HUES48 (cell line): ENCODE measurements at regions not wholly inside any gene's neighbourhood (a gene's known extent, or its start where the extent isn't known, plus 50 kb on each side); places are given as distances from the start of the nearest gene placed in this dataset.
"Not testable (repeated sequence)": the region's sequence is repeated elsewhere in the genome, so short reads cannot be mapped to it uniquely, and the experiment has no call there.

Source experiments
- H3K27ac ChIP-seq: one replicate; pipeline ENCODE4 v1.7.0; 2013; ENCODE audit warnings: low read depth, low read length, inconsistent platforms
- H3K27me3 ChIP-seq: 2 replicates; pipeline ENCODE4 v1.6.1; 2013; ENCODE audit warnings: mild to moderate bottlenecking, low read length; ENCODE audit not compliant: control insufficient read depth, insufficient read depth
- H3K36me3 ChIP-seq: 2 replicates; pipeline ENCODE4 v1.6.1; 2013; ENCODE audit warnings: low read length; ENCODE audit not compliant: control insufficient read depth, insufficient read depth
- H3K4me1 ChIP-seq: 2 replicates; pipeline ENCODE4 v1.6.1; 2013; ENCODE audit warnings: mild to moderate bottlenecking, low read length; ENCODE audit not compliant: control insufficient read depth, insufficient read depth
- H3K4me3 ChIP-seq: 2 replicates; pipeline ENCODE4 v1.5.1; 2013; ENCODE audit warnings: mild to moderate bottlenecking, low read depth, low read length
- H3K9ac ChIP-seq: 2 replicates; pipeline ENCODE4 v1.6.1; 2013; ENCODE audit warnings: mild to moderate bottlenecking, low read depth, low read length, moderate library complexity
- H3K9me3 ChIP-seq: 2 replicates; pipeline ENCODE4 v1.6.1; 2013; ENCODE audit warnings: low read length; ENCODE audit not compliant: control insufficient read depth, insufficient read depth

- no peaks in the 10 kb centered on the region for H3K36me3 ChIP-seq
- H3K27me3 ChIP-seq: no peaks in the 10 kb centered on the region
- no peak overlapping the region for H3K9ac ChIP-seq
- H3K4me1 ChIP-seq: no peaks in the 10 kb centered on the region
- H3K27ac ChIP-seq: no peak overlapping the region
- no peak overlapping the region for H3K4me3 ChIP-seq
- peaks cover 3% of the 10 kb centered on the region; the same call in 1 of the 2 replicates for H3K9me3 ChIP-seq
Observed at GRCh38 chr7:156014808-156015207, 202.5 kb upstream of the SHH start.

DNA sequence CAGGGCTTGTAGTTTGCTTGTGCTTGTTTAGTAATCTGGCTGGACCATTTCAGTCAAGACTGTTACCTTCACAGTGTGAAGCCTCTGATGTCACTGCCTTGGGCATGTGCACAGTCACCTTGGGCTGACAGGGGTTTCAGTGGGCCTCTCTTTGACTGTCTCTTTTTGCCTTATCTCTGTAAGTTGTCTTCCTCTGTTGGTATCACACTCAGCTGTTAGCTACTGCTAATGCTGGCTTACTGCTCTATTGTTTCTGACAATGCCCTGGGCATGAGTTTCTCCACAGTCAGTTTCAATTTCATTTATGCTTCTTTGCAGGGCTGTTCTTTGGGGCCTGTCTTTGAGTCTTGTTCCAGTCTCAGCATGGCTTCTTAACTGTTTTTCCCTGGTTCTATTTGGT, 201.9 kb upstream of the SHH start:
- Histone ChIP-seq H3K27me3 (no peaks in the 10 kb centered on the region), H3K9ac (no peak overlapping the region)

DNA sequence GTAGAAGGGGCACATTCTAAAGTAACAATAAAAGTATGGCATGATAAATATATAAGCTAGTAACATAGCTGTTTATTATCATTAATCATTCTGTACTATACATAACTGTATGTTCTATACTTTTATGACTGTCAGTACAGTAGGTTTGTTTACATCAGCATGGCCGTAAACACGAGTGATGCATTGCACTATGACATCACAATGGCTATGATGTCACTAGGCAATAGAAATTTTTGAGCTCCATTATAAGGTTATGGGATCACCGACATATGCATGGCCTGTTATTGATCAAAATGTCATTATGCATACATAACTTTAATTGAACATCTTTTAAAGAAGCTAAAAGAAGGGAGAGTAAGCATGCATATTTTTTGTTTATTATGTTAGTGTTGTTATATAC, 200.1 kb upstream of the SHH start:
- H3K27ac ChIP-seq: no peak overlapping the region
- H3K9me3 ChIP-seq: peaks cover 3% of the 10 kb centered on the region
- no peaks in the 10 kb centered on the region for H3K4me1 ChIP-seq
- no peak overlapping the region for H3K4me3 ChIP-seq
- no peaks in the 10 kb centered on the region for H3K36me3 ChIP-seq
- H3K9ac ChIP-seq: no peak overlapping the region
- H3K27me3 ChIP-seq: no peaks in the 10 kb centered on the region

More for the DNA sequence above, 201.9 kb upstream of the SHH start:
- H3K4me1 ChIP-seq: no peaks in the 10 kb centered on the region
- no peak overlapping the region for H3K4me3 ChIP-seq
- H3K36me3 ChIP-seq: no peaks in the 10 kb centered on the region
- peaks cover 3% of the 10 kb centered on the region for H3K9me3 ChIP-seq
- no peak overlapping the region for H3K27ac ChIP-seq

DNA sequence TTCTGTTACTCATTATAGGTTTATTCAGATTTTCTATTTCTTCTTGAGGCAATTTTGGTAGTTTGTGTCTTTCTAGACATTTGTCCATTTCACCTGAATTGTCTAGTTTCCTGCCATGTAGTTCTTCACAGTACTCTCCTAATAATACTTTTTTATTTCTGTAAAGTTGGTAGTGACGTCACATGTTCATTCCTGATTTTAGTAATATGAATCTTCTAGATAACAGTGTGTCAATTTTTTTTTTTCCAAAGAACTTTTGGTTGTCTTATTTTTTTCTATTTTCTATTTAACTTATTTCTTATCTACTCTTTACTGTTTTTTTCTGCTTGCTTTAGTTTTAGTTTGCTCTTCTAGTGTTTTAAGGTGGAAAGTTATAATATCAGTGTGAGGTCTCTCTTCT, 197.3 kb upstream of the SHH start:
- no peak overlapping the region for H3K4me3 ChIP-seq
- no peak overlapping the region for H3K9ac ChIP-seq
- no peaks in the 10 kb centered on the region for H3K27me3 ChIP-seq
- no peak overlapping the region for H3K27ac ChIP-seq
- H3K9me3 ChIP-seq: peaks cover 3% of the 10 kb centered on the region
- H3K36me3 ChIP-seq: no peaks in the 10 kb centered on the region
- no peaks in the 10 kb centered on the region for H3K4me1 ChIP-seq

DNA sequence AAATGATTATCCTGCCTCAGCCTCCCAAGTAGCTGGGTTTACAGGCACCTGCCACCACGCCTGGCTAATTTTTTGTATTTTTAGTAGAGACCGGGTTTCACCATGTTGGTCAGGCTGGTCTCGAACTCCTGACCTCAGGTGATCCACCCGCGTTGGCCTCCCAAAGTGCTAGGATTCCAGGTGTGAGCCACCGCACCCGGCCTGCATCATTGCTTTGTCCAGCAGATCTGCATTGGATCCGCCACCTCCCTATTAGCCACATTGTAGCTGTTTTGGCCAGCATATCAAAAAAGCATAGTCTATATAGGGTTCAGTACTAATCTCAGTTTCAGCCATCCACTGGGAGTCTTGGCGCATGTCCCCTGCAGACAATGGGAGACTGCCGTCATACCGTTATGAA, 194.6 kb upstream of the SHH start:
- not testable (repeated sequence) for H3K27me3 ChIP-seq, H3K27ac ChIP-seq, H3K4me1 ChIP-seq, H3K9ac ChIP-seq, H3K9me3 ChIP-seq, H3K4me3 ChIP-seq, H3K36me3 ChIP-seq

GRCh38 chr7:156006024-156006423, 193.8 kb upstream of the SHH start:
- Histone ChIP-seq H3K36me3 (no peaks in the 10 kb centered on the region), H3K4me3 (no peak overlapping the region), H3K27me3 (no peaks in the 10 kb centered on the region), H3K9me3 (peaks cover 3% of the 10 kb centered on the region), H3K27ac (no peak overlapping the region), H3K4me1 (no peaks in the 10 kb centered on the region), H3K9ac (no peak overlapping the region)

DNA sequence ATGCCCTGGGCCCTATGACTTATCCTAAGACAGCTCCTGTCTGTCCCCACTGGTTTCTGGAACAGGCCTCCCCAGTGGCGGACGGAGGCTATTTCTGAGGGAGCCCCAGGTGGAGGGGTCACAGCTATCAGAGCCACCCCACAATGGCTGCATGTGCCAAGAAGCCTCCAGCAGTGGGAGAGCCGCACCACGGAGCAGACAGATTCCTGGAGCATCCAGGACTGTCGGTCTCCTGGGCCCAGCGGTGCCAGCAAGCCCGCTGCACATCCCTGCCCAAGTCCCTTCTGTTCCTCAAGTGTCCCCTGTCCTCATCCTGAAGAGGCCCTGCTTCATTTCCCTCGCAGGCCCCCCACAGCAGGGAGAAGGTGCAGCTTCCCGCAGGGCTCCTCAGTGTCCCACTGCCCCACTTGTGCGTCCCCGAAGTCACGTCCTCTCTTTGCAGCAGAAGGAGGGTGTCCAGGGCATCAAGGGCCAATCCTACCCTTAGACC, 193.0 kb upstream of the SHH start:
- Histone ChIP-seq H3K4me3 (no peak overlapping the region), H3K4me1 (no peaks in the 10 kb centered on the region), H3K36me3 (no peaks in the 10 kb centered on the region), H3K9me3 (peaks cover under 1% of the 10 kb centered on the region), H3K27me3 (no peaks in the 10 kb centered on the region), H3K27ac (no peak overlapping the region), H3K9ac (no peak overlapping the region)

DNA sequence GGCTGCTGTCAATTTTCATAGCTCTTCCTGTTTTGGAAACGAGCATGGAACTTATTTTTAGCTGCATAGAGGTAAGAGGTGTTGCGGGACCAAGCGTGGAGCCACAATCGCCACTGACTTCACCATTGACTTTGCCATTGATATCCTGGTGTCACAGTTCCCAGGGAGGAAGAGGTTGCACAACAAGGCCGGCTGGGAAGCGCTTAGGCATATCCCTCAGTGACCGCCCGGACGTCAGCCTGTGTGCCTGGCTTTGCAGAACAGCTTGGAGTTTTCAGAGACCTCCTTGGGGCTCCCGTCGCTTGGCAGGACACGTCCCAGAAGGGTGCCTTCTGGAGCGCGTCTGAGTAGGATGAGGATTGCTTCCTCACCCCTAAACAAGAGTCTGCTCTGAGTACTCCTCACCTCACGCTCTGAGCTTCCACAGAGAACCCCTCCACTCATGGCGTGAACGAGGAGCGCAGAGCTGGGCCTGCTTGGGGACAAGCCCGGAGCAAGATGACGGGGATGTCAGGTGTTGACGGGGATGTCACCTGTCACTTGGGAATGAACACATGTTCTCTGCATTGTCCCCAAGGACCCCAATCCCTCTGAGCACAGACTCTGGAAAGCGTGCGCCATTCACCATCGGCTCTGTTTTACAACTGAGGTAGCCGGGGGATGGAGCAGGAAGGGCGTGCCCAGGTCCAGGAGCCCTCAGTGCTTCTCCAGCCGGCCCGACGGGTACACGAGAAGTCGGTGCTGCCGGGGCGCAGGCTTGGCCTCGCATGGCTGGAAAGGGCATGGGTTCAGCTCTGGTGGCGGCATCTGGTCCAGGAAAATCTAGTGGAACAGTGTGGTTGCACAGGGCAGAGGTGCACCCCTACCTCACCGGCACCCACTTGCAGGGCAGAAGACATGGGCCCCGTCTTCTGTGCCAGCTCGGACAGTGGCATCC, 192.3 kb upstream of the SHH start:
- no peaks in the 10 kb centered on the region; the same call in 1 of the 2 replicates for H3K9me3 ChIP-seq
- no peaks in the 10 kb centered on the region for H3K4me1 ChIP-seq
- H3K4me3 ChIP-seq: no peak overlapping the region
- H3K27me3 ChIP-seq: no peaks in the 10 kb centered on the region
- no peak overlapping the region for H3K9ac ChIP-seq
- no peaks in the 10 kb centered on the region for H3K36me3 ChIP-seq
- no peak overlapping the region for H3K27ac ChIP-seq

- Histone ChIP-seq H3K4me1 (no peaks in the 10 kb centered on the region), H3K27me3 (no peaks in the 10 kb centered on the region), H3K4me3 (no peak overlapping the region), H3K9me3 (no peaks in the 10 kb centered on the region), H3K9ac (no peak overlapping the region), H3K27ac (no peak overlapping the region), H3K36me3 (no peaks in the 10 kb centered on the region)
Observed at GRCh38 chr7:156003220-156004162, 191.2 kb upstream of the SHH start.

DNA sequence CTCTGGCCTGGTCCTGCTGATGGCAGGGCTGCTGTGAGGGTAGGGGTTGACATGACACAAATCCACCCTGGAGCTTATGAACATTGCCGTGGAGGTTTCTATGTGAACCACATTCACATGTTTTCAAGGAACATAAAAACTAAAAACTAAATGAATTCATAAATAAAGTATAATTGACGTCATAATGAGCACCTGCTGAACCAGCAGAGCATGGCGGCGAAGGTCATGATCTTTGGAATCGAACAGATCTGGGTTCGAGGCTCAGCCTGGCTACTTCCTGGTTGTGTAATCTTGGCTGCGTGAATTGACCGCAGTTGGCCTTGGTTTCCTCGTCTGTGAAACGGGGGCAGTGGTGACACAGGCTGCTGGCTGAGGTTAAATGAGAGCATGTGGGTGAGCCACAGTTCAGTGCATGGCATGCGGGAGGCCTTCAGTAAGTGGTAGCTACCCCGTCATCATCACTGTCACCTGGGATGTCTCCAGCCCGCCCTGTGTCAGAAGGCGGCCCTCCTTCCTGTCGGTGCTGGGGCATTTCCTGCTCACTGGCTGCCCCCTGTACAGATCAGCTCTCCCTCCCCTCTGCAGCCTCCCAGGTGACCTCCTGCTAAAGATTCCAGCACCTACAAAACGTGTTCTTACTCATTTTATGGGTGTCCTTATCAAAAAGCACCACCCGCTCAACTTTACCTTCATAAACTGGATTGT, 190.3 kb upstream of the SHH start:
- Histone ChIP-seq H3K4me3 (no peak overlapping the region), H3K9me3 (no peaks in the 10 kb centered on the region), H3K27me3 (no peaks in the 10 kb centered on the region), H3K4me1 (no peaks in the 10 kb centered on the region), H3K9ac (no peak overlapping the region), H3K27ac (no peak overlapping the region), H3K36me3 (no peaks in the 10 kb centered on the region)
